Bronchial epithelial cell (primary cell): ENCODE measurements at regions not wholly inside any gene's neighbourhood (a gene's known extent, or its start where the extent isn't known, plus 50 kb on each side); places are given as distances from the start of the nearest gene placed in this dataset.

ENCODE experiments used
- DNase-seq: peaks from one replicate; pipeline ENCODE4 v3.0.0-alpha.2; 2010; ENCODE audit warnings: low read depth
- FAIRE-seq: peaks from 2 replicates; lab custom pipeline; 2011; peaks lifted over from hg19 to GRCh38; lab: Jason Lieb, UNC
- H3K27me3 ChIP-seq: 2 replicates; pipeline ENCODE4 v1.5.1; 2011; ENCODE audit warnings: low read length; ENCODE audit not compliant: control insufficient read depth, insufficient read depth
- H3K36me3 ChIP-seq: 2 replicates; pipeline ENCODE4 v1.5.1; 2011; ENCODE audit warnings: low read length; ENCODE audit not compliant: control insufficient read depth, insufficient read depth
- H3K4me3 ChIP-seq: 2 replicates; pipeline ENCODE4 v1.5.1; 2011; ENCODE audit warnings: mild to moderate bottlenecking, low read depth, low read length, control low read depth
- CTCF ChIP-seq: IDR thresholded peaks from 2 replicates; pipeline ENCODE4 v1.5.1; 2011; ENCODE audit warnings: mild to moderate bottlenecking, moderate library complexity, low read length, control low read depth, inconsistent platforms; ENCODE audit not compliant: insufficient read depth, severe bottlenecking

DNA sequence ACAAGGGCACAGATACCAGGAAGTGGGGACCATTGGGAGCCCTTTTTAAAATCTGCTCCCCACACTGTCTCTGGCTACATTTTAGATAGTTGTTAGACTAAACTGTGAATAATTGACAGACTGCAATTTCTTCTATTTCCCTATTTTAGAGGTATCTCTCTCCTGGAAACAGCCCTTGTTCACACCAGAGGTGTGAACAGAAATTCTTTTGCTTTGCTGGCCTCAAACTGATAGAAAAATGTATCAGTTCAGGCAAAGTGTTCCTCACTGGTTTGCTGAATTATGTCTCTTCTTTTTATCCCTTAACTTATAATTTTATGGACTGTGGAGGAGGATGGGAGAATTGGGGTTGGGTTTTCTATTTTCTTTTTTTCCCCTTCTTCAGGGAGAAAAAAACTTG is 513.2 kb upstream of the SULF2 start:
- H3K4me3 ChIP-seq, result no peak overlapping the region
- no peak for DNase-seq
- TF ChIP-seq CTCF, result no peak
- FAIRE-seq, result no peak
- no peaks in the 10 kb centered on the region for H3K36me3 ChIP-seq
- no peaks in the 10 kb centered on the region for H3K27me3 ChIP-seq

- H3K36me3 ChIP-seq, result no peaks in the 10 kb centered on the region
- no peak for FAIRE-seq
- TF ChIP-seq CTCF, result no peak
These were observed 510.7 kb upstream of the SULF2 start for GRCh38 chr20:48295966-48296421.

GRCh38 chr20:48295445-48295903 is 510.2 kb upstream of the SULF2 start:
- H3K27me3 ChIP-seq, result peaks cover 1% of the 10 kb centered on the region
- H3K36me3 ChIP-seq, result no peaks in the 10 kb centered on the region
- no peak overlapping the region for H3K4me3 ChIP-seq
- peak; percentile 88 for DNase-seq
- peak; percentile 52 for TF ChIP-seq CTCF
- no peak for FAIRE-seq

More at GRCh38 chr20:48295966-48296421, 510.7 kb upstream of the SULF2 start:
- no peaks in the 10 kb centered on the region for H3K27me3 ChIP-seq
- no peak overlapping the region for H3K4me3 ChIP-seq
- no peak for DNase-seq

- DNase-seq, result no peak
- no peak for TF ChIP-seq CTCF
- peaks cover 3% of the 10 kb centered on the region for H3K27me3 ChIP-seq
- no peaks in the 10 kb centered on the region for H3K36me3 ChIP-seq
- H3K4me3 ChIP-seq, result no peak overlapping the region
- no peak for FAIRE-seq
These were observed 509.7 kb upstream of the SULF2 start for GRCh38 chr20:48294942-48295341.

GRCh38 chr20:48294196-48294595 is 508.9 kb upstream of the SULF2 start:
- peak; percentile 27 for DNase-seq
- H3K36me3 ChIP-seq, result no peaks in the 10 kb centered on the region
- TF ChIP-seq CTCF, result no peak

DNA sequence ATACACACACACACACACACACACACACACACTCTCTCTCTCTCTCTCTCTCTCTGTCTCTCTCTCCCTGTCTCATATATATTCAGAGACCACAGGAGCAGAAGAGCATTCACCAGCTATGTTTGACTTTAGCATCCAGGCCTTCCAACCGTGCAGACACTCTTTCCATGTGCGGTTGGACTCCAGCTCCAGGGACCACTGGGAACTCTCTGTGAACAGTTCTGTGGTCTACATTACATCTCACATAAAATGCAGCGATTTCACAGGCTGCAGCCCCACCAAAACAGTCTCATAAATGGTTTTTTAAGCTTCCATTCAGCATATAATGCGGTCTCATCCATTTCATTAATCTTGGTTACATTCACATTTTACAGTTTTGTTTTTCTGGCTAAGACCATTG is 508.4 kb upstream of the SULF2 start:
- Histone ChIP-seq H3K27me3 (peaks cover 6% of the 10 kb centered on the region), H3K36me3 (no peaks in the 10 kb centered on the region), H3K4me3 (no peak overlapping the region)
- FAIRE-seq (no peak), DNase-seq (no peak)
- TF ChIP-seq CTCF, result no peak

More at GRCh38 chr20:48294196-48294595, 508.9 kb upstream of the SULF2 start:
- Histone ChIP-seq H3K27me3 (peaks cover 6% of the 10 kb centered on the region), H3K4me3 (no peak overlapping the region)
- no peak for FAIRE-seq
